ENCODE measurements at regions not wholly inside any gene's neighbourhood (a gene's known extent, or its start where the extent isn't known, plus 50 kb on each side); places are given as distances from the start of the nearest gene placed in this dataset.

DNA sequence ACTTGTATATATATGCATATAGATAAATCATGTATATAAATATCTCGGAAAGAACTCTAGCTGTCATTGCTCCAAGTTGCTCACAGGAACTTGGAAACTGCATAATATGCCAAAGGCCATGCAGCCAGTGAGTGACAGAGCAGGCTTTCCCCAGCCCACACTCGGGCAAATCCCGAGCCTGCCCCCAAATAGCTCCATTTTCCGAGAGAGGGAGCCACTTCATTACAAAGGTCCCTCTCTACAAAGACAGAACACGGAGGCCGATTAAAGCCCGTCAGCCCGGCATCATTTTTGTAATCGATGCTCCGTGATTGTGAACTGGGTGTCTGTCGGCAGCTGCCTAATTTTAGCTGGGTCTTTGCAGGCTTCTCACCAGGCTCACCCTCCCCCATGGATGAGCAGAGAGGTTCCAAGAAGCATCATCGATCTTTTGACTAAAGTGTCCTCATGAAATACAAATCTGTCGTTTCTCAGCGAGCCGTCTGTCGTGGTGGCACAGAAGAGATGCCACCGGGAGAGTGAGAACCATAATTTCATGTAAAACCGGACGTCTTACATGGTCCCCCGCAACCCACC lies 663.9 kb downstream of the PTPRU start:
- TF ChIP-seq POLR2AphosphoS5 (IDR thresholded peaks at IDR 0.05; ENCODE audit: low read depth, low read length) (no peak), POLR2A (IDR thresholded peaks at IDR 0.05; ENCODE audit: low read depth, low read length) (no peak), TAF1 (IDR thresholded peaks at IDR 0.05; ENCODE audit: low read depth, low read length) (no peak), PAX5 (IDR thresholded peaks at IDR 0.05; ENCODE audit: insufficient read depth, low read length, severe bottlenecking) (no peak), SPI1 (IDR thresholded peaks at IDR 0.05; ENCODE audit: low read depth, low read length) (no peak), POU2F2 (IDR thresholded peaks at IDR 0.05; ENCODE audit: low read depth, low read length) (no peak)
